Osteoblast (primary cell): ENCODE measurements at regions not wholly inside any gene's neighbourhood (a gene's known extent, or its start where the extent isn't known, plus 50 kb on each side); places are given as distances from the start of the nearest gene placed in this dataset.
"Not testable (repeated sequence)": the region's sequence is repeated elsewhere in the genome, so short reads cannot be mapped to it uniquely, and the experiment has no call there.

Experiments used
- DNase-seq: peaks from one replicate; pipeline ENCODE4 v3.0.0; 2011; ENCODE audit warnings: low spot score, mixed read lengths; ENCODE audit not compliant: insufficient read length; ENCODE audit errors: missing footprints
- H2AFZ ChIP-seq: 2 replicates; pipeline ENCODE4 v1.6.0; 2011; ENCODE audit warnings: mild to moderate bottlenecking, low read length
- H3K27ac ChIP-seq: 2 replicates; pipeline ENCODE4 v1.5.1; 2011; ENCODE audit warnings: mild to moderate bottlenecking, low read depth, low read length, moderate library complexity
- H3K27me3 ChIP-seq: 2 replicates; pipeline ENCODE4 v1.6.0; 2012; ENCODE audit warnings: mild to moderate bottlenecking, control low read depth, inconsistent platforms, low read length, moderate library complexity; ENCODE audit not compliant: insufficient read depth
- H3K36me3 ChIP-seq: 2 replicates; pipeline ENCODE4 v1.5.1; 2011; ENCODE audit warnings: mild to moderate bottlenecking, low read length, control low read depth, moderate library complexity; ENCODE audit not compliant: insufficient read depth
- H3K4me1 ChIP-seq: 2 replicates; pipeline ENCODE4 v1.5.1; 2011; ENCODE audit warnings: mild to moderate bottlenecking, low read length, control low read depth, moderate library complexity; ENCODE audit not compliant: insufficient read depth
- H3K4me2 ChIP-seq: 2 replicates; pipeline ENCODE4 v1.6.0; 2011; ENCODE audit warnings: mild to moderate bottlenecking, low read length; ENCODE audit not compliant: insufficient read depth
- H3K4me3 ChIP-seq: fragments of 200-600 bp; sonication (generic); 3 replicates; pipeline ENCODE4 v1.5.1; 2012; ENCODE audit warnings: mild to moderate bottlenecking, low read length, inconsistent platforms; ENCODE audit not compliant: insufficient read depth
- H3K79me2 ChIP-seq: 2 replicates; pipeline ENCODE4 v1.6.0; 2012; ENCODE audit warnings: mild to moderate bottlenecking, low read length, control low read depth, inconsistent platforms; ENCODE audit not compliant: insufficient read depth
- H3K9me3 ChIP-seq: 2 replicates; pipeline ENCODE4 v1.5.1; 2011; ENCODE audit warnings: low read depth, low read length, control low read depth
- H4K20me1 ChIP-seq: 2 replicates; pipeline ENCODE4 v1.6.0; 2012; ENCODE audit warnings: mild to moderate bottlenecking, low read length, control low read depth; ENCODE audit not compliant: insufficient read depth
- TF ChIP-seq, protein P1 (sequence below): IDR thresholded peaks from 2 replicates; pipeline ENCODE4 v1.5.1; 2011; ENCODE audit warnings: mild to moderate bottlenecking, low read depth, low read length, moderate library complexity; ENCODE audit errors: extremely low read depth

- TF ChIP-seq, protein P1, sequence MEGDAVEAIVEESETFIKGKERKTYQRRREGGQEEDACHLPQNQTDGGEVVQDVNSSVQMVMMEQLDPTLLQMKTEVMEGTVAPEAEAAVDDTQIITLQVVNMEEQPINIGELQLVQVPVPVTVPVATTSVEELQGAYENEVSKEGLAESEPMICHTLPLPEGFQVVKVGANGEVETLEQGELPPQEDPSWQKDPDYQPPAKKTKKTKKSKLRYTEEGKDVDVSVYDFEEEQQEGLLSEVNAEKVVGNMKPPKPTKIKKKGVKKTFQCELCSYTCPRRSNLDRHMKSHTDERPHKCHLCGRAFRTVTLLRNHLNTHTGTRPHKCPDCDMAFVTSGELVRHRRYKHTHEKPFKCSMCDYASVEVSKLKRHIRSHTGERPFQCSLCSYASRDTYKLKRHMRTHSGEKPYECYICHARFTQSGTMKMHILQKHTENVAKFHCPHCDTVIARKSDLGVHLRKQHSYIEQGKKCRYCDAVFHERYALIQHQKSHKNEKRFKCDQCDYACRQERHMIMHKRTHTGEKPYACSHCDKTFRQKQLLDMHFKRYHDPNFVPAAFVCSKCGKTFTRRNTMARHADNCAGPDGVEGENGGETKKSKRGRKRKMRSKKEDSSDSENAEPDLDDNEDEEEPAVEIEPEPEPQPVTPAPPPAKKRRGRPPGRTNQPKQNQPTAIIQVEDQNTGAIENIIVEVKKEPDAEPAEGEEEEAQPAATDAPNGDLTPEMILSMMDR: no peak
- Histone ChIP-seq H2AFZ (peak overlapping the region; percentile 38), H3K4me2 (no peak overlapping the region)
These were observed 122.0 kb downstream of the COPRS start for GRCh38 chr17:31736855-31737625.

GRCh38 chr17:31733326-31733725 is 125.7 kb downstream of the COPRS start:
- Histone ChIP-seq H4K20me1 (no peaks in the 10 kb centered on the region), H3K79me2 (no peaks in the 10 kb centered on the region), H3K4me3 (no peak overlapping the region), H2AFZ (no peak overlapping the region), H3K4me2 (no peak overlapping the region), H3K27ac (no peak overlapping the region), H3K4me1 (peaks cover 13% of the 10 kb centered on the region), H3K27me3 (no peaks in the 10 kb centered on the region), H3K9me3 (no peaks in the 10 kb centered on the region), H3K36me3 (no peaks in the 10 kb centered on the region)
- TF ChIP-seq, protein P1: no peak
- DNase-seq: no peak

More at GRCh38 chr17:31736855-31737625, 122.0 kb downstream of the COPRS start:
- Histone ChIP-seq H3K9me3 (no peaks in the 10 kb centered on the region), H3K79me2 (no peaks in the 10 kb centered on the region), H3K4me1 (peaks cover 47% of the 10 kb centered on the region), H3K27ac (no peak overlapping the region), H4K20me1 (no peaks in the 10 kb centered on the region), H3K36me3 (no peaks in the 10 kb centered on the region), H3K4me3 (no peak overlapping the region), H3K27me3 (no peaks in the 10 kb centered on the region)
- no peak for DNase-seq

- not testable (repeated sequence) for H3K79me2 ChIP-seq, H3K9me3 ChIP-seq, H3K27ac ChIP-seq, H3K36me3 ChIP-seq, H3K4me1 ChIP-seq, H2AFZ ChIP-seq, H3K4me3 ChIP-seq, H3K27me3 ChIP-seq, H3K4me2 ChIP-seq, DNase-seq, H4K20me1 ChIP-seq
These were observed 127.4 kb downstream of the COPRS start for GRCh38 chr17:31731585-31732154.

GRCh38 chr17:31731118-31731517 is 127.9 kb downstream of the COPRS start:
- Histone ChIP-seq H3K9me3 (no peaks in the 10 kb centered on the region), H2AFZ (peak overlapping the region; percentile 48), H3K36me3 (no peaks in the 10 kb centered on the region), H3K4me3 (no peak overlapping the region), H4K20me1 (no peaks in the 10 kb centered on the region), H3K79me2 (no peaks in the 10 kb centered on the region), H3K4me1 (peaks cover 8% of the 10 kb centered on the region), H3K4me2 (no peak overlapping the region), H3K27ac (no peak overlapping the region), H3K27me3 (no peaks in the 10 kb centered on the region)
- TF ChIP-seq, protein P1: no peak
- DNase-seq: no peak
